T47D (cell line): ENCODE measurements at regions not wholly inside any gene's neighbourhood (a gene's known extent, or its start where the extent isn't known, plus 50 kb on each side); places are given as distances from the start of the nearest gene placed in this dataset.

Source experiments
- DNase-seq, 2 experiments: peaks; one replicate each; pipeline versions ENCODE4 v3.0.0 to v3.0.0-alpha.2; 2011 to 2012; ENCODE audit warnings: low read depth in 1 of 2, low spot score in 1 of 2
- JUND ChIP-seq: IDR thresholded peaks from 2 replicates; pipeline ENCODE4 v1.6.1; 2012; ENCODE audit warnings: low read depth
- in situ Hi-C: cut with HindIII; loops from 2 replicates; pipeline ENCODE4 v1.10.0; 2016; ENCODE audit warnings: low sequenced_read_pairs, low pct_unique_long_range_greater_than_20kb

- no peak for TF ChIP-seq JUND
- in situ Hi-C loops: no loop called here
- no peak for DNase-seq
These were observed 136.4 kb upstream of the EEPD1 start for GRCh38 chr7:36016648-36017047.

GRCh38 chr7:36017111-36017510, 135.9 kb upstream of the EEPD1 start:
- in situ Hi-C loops: no loop called here
- TF ChIP-seq JUND: no peak
- no peak for DNase-seq

- no peak for TF ChIP-seq JUND
- in situ Hi-C loops: no loop called here
- DNase-seq: no peak
These were observed 134.1 kb upstream of the EEPD1 start for GRCh38 chr7:36018816-36019484.

- no peak for DNase-seq
- TF ChIP-seq JUND: no peak
- in situ Hi-C loops: no loop called here
These were observed 133.5 kb upstream of the EEPD1 start for GRCh38 chr7:36019538-36019937.

GRCh38 chr7:36019980-36020379, 133.1 kb upstream of the EEPD1 start:
- DNase-seq: no peak
- TF ChIP-seq JUND: no peak
- in situ Hi-C loops: no loop called here

- in situ Hi-C loops: no loop called here
- no peak for TF ChIP-seq JUND
- peak in 1 of 2 experiments; percentile 42 for DNase-seq
These were observed 131.7 kb upstream of the EEPD1 start for GRCh38 chr7:36021367-36021766.

GRCh38 chr7:36021917-36022550, 131.0 kb upstream of the EEPD1 start:
- in situ Hi-C loops: no loop called here
- DNase-seq: peak in 1 of 2 experiments; percentile 28
- TF ChIP-seq JUND: no peak

- DNase-seq: no peak
- in situ Hi-C loops: no loop called here
- TF ChIP-seq JUND: no peak
These were observed 130.0 kb upstream of the EEPD1 start for GRCh38 chr7:36023033-36023560.

- in situ Hi-C loops: no loop called here
- no peak for TF ChIP-seq JUND
- DNase-seq: no peak
These were observed 127.9 kb upstream of the EEPD1 start for GRCh38 chr7:36025190-36025589.

- no peak for DNase-seq
- in situ Hi-C loops: no loop called here
- no peak for TF ChIP-seq JUND
These were observed 123.7 kb upstream of the EEPD1 start for GRCh38 chr7:36029311-36029710.

GRCh38 chr7:36029853-36030515, 123.1 kb upstream of the EEPD1 start:
- DNase-seq: no peak
- TF ChIP-seq JUND: no peak

GRCh38 chr7:36032361-36032818, 120.7 kb upstream of the EEPD1 start:
- TF ChIP-seq JUND: no peak
- in situ Hi-C loops: no loop called here

More at GRCh38 chr7:36029853-36030515, 123.1 kb upstream of the EEPD1 start:
- in situ Hi-C loops: no loop called here

GRCh38 chr7:36034020-36034419, 119.0 kb upstream of the EEPD1 start:
- in situ Hi-C loops: no loop called here
- no peak for TF ChIP-seq JUND
- DNase-seq: no peak

More at GRCh38 chr7:36032361-36032818, 120.7 kb upstream of the EEPD1 start:
- DNase-seq: peak; percentile 55 to 74
